ENCODE measurements at regions not wholly inside any gene's neighbourhood (a gene's known extent, or its start where the extent isn't known, plus 50 kb on each side); places are given as distances from the start of the nearest gene placed in this dataset.

DNA sequence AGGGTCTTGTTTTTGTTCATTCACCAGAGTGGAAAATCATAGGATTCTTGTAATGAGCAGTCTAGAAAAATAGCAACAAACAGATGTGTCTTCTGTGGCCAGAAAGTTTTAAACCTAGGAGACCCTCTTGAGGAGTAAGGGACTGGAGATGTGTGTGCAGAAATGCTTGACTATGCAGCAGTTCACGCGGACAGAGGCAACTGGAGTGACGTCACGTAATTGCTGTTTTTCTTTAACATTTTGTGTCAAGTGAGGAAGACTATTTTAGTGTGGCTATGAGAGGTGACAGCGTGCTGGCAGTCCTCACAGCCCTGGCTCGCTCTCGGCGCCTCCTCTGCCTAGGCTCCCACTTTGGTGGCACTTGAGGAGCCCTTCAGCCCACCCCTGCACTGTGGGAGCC, 163.1 kb upstream of the PTCH1 start:
- Histone ChIP-seq H3K27ac (no peak overlapping the region), H3K4me1 (no peaks in the 10 kb centered on the region), H3K9me3 (no peaks in the 10 kb centered on the region), H3K4me3 (no peak overlapping the region), H3K27me3 (ENCODE audit: insufficient read depth in 3 of 3, low read length in 2 of 3) (peaks cover 0 to 4% (median 0%) of the 10 kb centered on the region in 3 donors), H3K36me3 (ENCODE audit: insufficient read depth in 1 of 2, low read depth in 1 of 2) (no peaks in the 10 kb centered on the region)
- WGBS, 3 donors: 88 to 94% (median 90%) methylated on average over 8 of the region's 8 CpGs
- ATAC-seq: no peak
- intact Hi-C loops (cut with DNase I): no loop called here
- TF ChIP-seq, protein P1, sequence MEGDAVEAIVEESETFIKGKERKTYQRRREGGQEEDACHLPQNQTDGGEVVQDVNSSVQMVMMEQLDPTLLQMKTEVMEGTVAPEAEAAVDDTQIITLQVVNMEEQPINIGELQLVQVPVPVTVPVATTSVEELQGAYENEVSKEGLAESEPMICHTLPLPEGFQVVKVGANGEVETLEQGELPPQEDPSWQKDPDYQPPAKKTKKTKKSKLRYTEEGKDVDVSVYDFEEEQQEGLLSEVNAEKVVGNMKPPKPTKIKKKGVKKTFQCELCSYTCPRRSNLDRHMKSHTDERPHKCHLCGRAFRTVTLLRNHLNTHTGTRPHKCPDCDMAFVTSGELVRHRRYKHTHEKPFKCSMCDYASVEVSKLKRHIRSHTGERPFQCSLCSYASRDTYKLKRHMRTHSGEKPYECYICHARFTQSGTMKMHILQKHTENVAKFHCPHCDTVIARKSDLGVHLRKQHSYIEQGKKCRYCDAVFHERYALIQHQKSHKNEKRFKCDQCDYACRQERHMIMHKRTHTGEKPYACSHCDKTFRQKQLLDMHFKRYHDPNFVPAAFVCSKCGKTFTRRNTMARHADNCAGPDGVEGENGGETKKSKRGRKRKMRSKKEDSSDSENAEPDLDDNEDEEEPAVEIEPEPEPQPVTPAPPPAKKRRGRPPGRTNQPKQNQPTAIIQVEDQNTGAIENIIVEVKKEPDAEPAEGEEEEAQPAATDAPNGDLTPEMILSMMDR (IDR thresholded peaks at IDR 0.05): no peak
- DNase-seq: no peak

DNA sequence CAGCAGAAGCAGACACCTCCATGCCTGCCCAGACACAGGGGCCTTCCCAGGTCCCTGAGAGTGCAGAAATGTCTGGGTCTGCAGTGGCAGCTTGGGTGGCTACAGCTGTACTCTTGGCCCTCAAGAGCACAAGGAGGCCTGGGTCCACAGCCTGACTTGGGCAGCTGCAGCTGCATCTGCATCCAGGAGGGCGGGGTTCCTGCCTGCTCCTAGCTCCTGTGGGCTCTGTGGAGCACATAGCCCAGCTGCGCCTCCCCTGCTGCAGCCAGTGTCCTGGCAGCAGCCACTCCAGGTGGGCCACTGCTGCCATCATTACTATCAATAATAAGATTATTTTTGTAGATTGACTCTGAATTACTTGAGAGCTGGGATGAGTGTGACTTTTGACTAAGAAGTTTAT, 162.0 kb upstream of the PTCH1 start:
- H3K36me3 ChIP-seq (ENCODE audit: insufficient read depth in 1 of 2, low read depth in 1 of 2): no peaks in the 10 kb centered on the region
- no peak overlapping the region for H3K27ac ChIP-seq
- H3K4me3 ChIP-seq: no peak overlapping the region
- TF ChIP-seq, protein P1 (IDR thresholded peaks at IDR 0.05): no peak
- no peaks in the 10 kb centered on the region for H3K4me1 ChIP-seq
- DNase-seq: no peak
- WGBS, 3 donors: 67 to 70% (median 67%) methylated on average over 2 of the region's 2 CpGs
- ATAC-seq: no peak
- no peaks in the 10 kb centered on the region for H3K9me3 ChIP-seq
- H3K27me3 ChIP-seq (ENCODE audit: insufficient read depth in 3 of 3, low read length in 2 of 3): peaks cover 0 to 6% (median 0%) of the 10 kb centered on the region in 3 donors
- intact Hi-C loops (cut with DNase I): no loop called here

DNA sequence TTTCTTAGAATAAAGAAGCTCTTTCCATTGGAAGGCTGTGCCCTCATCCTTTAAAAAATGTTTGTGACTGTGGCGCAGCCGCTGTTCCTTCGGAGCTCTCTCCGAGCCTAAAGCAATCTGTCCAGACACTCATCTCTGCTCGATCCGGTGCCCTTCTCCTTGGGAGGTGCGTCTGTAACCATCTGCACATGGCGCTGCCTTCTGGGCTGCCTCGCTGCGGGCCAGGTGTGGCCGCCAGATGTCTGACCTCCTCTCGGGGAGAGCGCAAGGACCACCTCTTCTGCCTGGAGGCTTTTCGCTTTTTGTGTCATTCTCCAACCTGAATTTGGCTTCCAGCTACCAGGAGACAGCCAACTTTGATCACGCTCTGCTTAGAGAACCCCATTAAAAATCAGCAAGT, 153.4 kb upstream of the PTCH1 start:
- 70 to 81% (median 80%) methylated on average over 15 of the region's 15 CpGs for WGBS, 3 donors
- Histone ChIP-seq H3K9me3 (no peaks in the 10 kb centered on the region), H3K4me3 (no peak overlapping the region), H3K36me3 (ENCODE audit: insufficient read depth in 1 of 2, low read depth in 1 of 2) (no peaks in the 10 kb centered on the region), H3K27ac (no peak overlapping the region), H3K27me3 (ENCODE audit: insufficient read depth in 3 of 3, low read length in 2 of 3) (peaks cover 0 to 5% (median 3%) of the 10 kb centered on the region in 3 donors), H3K4me1 (no peaks in the 10 kb centered on the region)
- no peak for DNase-seq
- intact Hi-C loops (cut with DNase I): no loop called here
- no peak for ATAC-seq
- TF ChIP-seq, protein P1 (IDR thresholded peaks at IDR 0.05): no peak

GRCh38 chr9:95669253-95669652, 152.5 kb upstream of the PTCH1 start:
- DNase-seq: no peak
- Histone ChIP-seq H3K4me1 (no peaks in the 10 kb centered on the region), H3K27me3 (ENCODE audit: insufficient read depth in 3 of 3, low read length in 2 of 3) (peaks cover 0 to 5% (median 0%) of the 10 kb centered on the region in 3 donors), H3K36me3 (ENCODE audit: insufficient read depth in 1 of 2, low read depth in 1 of 2) (no peaks in the 10 kb centered on the region), H3K4me3 (no peak overlapping the region), H3K9me3 (no peaks in the 10 kb centered on the region), H3K27ac (no peak overlapping the region)
- TF ChIP-seq, protein P1 (IDR thresholded peaks at IDR 0.05): no peak
- 55 to 65% (median 57%) methylated on average over 7 of the region's 7 CpGs for WGBS, 3 donors
- no peak for ATAC-seq
- intact Hi-C loops (cut with DNase I): no loop called here

GRCh38 chr9:95667789-95668188, 151.0 kb upstream of the PTCH1 start:
- no peaks in the 10 kb centered on the region for H3K9me3 ChIP-seq
- no peaks in the 10 kb centered on the region for H3K36me3 ChIP-seq (ENCODE audit: insufficient read depth in 1 of 2, low read depth in 1 of 2)
- intact Hi-C loops (cut with DNase I): no loop called here
- H3K27me3 ChIP-seq (ENCODE audit: insufficient read depth in 3 of 3, low read length in 2 of 3): peaks cover 0 to 5% (median 0%) of the 10 kb centered on the region in 3 donors
- no peak overlapping the region for H3K27ac ChIP-seq
- WGBS, 3 donors: 68 to 82% (median 71%) methylated on average over 2 of the region's 2 CpGs
- H3K4me3 ChIP-seq: no peak overlapping the region
- TF ChIP-seq, protein P1 (IDR thresholded peaks at IDR 0.05): no peak
- ATAC-seq: no peak
- DNase-seq: no peak
- no peaks in the 10 kb centered on the region for H3K4me1 ChIP-seq
